ENCODE measurements at regions not wholly inside any gene's neighbourhood (a gene's known extent, or its start where the extent isn't known, plus 50 kb on each side); places are given as distances from the start of the nearest gene placed in this dataset.

GRCh38 chr2:147689220-147689909 lies 155.5 kb upstream of the ACVR2A start:
- TF ChIP-seq, protein P1, sequence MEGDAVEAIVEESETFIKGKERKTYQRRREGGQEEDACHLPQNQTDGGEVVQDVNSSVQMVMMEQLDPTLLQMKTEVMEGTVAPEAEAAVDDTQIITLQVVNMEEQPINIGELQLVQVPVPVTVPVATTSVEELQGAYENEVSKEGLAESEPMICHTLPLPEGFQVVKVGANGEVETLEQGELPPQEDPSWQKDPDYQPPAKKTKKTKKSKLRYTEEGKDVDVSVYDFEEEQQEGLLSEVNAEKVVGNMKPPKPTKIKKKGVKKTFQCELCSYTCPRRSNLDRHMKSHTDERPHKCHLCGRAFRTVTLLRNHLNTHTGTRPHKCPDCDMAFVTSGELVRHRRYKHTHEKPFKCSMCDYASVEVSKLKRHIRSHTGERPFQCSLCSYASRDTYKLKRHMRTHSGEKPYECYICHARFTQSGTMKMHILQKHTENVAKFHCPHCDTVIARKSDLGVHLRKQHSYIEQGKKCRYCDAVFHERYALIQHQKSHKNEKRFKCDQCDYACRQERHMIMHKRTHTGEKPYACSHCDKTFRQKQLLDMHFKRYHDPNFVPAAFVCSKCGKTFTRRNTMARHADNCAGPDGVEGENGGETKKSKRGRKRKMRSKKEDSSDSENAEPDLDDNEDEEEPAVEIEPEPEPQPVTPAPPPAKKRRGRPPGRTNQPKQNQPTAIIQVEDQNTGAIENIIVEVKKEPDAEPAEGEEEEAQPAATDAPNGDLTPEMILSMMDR (IDR thresholded peaks at IDR 0.05; ENCODE audit: unreplicated experiment), result no peak
- ChIA-PET POLR2A (no interaction called here), CTCF (interaction anchor here (1.1 kb wide), 1 partner anchor 17 kb away, joined by 3 read pairs; no protein-coding TSS in a partner anchor)
- Mint-ChIP-seq H3K36me3 (ENCODE audit: insufficient read depth, unreplicated experiment) (no peaks in the 10 kb centered on the region), H3K27ac (ENCODE audit: low read depth, unreplicated experiment) (no peak overlapping the region), H3K4me3 (ENCODE audit: unreplicated experiment) (no peak overlapping the region), H3K27me3 (ENCODE audit: insufficient read depth, unreplicated experiment) (no peaks in the 10 kb centered on the region), H3K9me3 (ENCODE audit: unreplicated experiment) (peaks cover 7% of the 10 kb centered on the region), H3K4me1 (ENCODE audit: insufficient read depth, unreplicated experiment) (no peaks in the 10 kb centered on the region)
- intact Hi-C loops (cut with micrococcal nuclease), result no loop called here
- no TSS peak for BruUV-seq (replicated peaks)
- no peak for DNase-seq (ENCODE audit: unreplicated experiment)

DNA sequence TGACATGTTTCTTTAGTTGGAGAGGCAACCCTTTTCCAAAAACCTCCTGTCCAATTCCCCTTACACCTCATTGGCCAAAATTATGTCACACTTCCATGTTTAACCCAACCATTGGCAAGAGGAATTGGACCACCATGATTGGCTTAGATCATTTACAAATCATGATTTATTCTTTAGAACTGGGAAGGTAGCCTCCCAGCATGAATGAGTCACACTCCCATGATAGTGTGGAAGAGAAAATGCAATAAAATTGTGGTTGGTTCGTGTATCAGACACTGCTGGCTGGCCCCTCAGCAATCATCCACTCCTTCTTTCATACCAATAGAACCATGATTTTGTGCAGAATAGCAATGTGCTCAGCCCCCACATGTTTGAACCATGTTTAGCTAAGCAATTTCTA lies 156.6 kb upstream of the ACVR2A start:
- Mint-ChIP-seq H3K27ac (ENCODE audit: low read depth, unreplicated experiment) (no peak overlapping the region), H3K4me1 (ENCODE audit: insufficient read depth, unreplicated experiment) (no peaks in the 10 kb centered on the region), H3K36me3 (ENCODE audit: insufficient read depth, unreplicated experiment) (no peaks in the 10 kb centered on the region), H3K4me3 (ENCODE audit: unreplicated experiment) (no peak overlapping the region), H3K27me3 (ENCODE audit: insufficient read depth, unreplicated experiment) (no peaks in the 10 kb centered on the region), H3K9me3 (ENCODE audit: unreplicated experiment) (peaks cover 7% of the 10 kb centered on the region)
- BruUV-seq (replicated peaks), result no TSS peak
- POLR2A ChIA-PET, result no interaction called here
- TF ChIP-seq, protein P1 (IDR thresholded peaks at IDR 0.05; ENCODE audit: unreplicated experiment), result no peak
- intact Hi-C loops (cut with micrococcal nuclease), result no loop called here
- CTCF ChIA-PET, result interaction anchor here (1.1 kb wide), 1 partner anchor 18 kb away, joined by 3 read pairs; no protein-coding TSS in a partner anchor
- DNase-seq (ENCODE audit: unreplicated experiment), result no peak

GRCh38 chr2:147686365-147686764 lies 158.5 kb upstream of the ACVR2A start:
- CTCF ChIA-PET, result no interaction called here
- no peak for DNase-seq (ENCODE audit: unreplicated experiment)
- H3K4me3 Mint-ChIP-seq (ENCODE audit: unreplicated experiment), result no peak overlapping the region
- no peaks in the 10 kb centered on the region for H3K36me3 Mint-ChIP-seq (ENCODE audit: insufficient read depth, unreplicated experiment)
- POLR2A ChIA-PET, result no interaction called here
- no peaks in the 10 kb centered on the region for H3K27me3 Mint-ChIP-seq (ENCODE audit: insufficient read depth, unreplicated experiment)
- no TSS peak for BruUV-seq (replicated peaks)
- H3K27ac Mint-ChIP-seq (ENCODE audit: low read depth, unreplicated experiment), result no peak overlapping the region
- intact Hi-C loops (cut with micrococcal nuclease), result no loop called here
- H3K9me3 Mint-ChIP-seq (ENCODE audit: unreplicated experiment), result peaks cover 7% of the 10 kb centered on the region
- TF ChIP-seq, protein P1 (IDR thresholded peaks at IDR 0.05; ENCODE audit: unreplicated experiment), result no peak
- H3K4me1 Mint-ChIP-seq (ENCODE audit: insufficient read depth, unreplicated experiment), result no peaks in the 10 kb centered on the region

DNA sequence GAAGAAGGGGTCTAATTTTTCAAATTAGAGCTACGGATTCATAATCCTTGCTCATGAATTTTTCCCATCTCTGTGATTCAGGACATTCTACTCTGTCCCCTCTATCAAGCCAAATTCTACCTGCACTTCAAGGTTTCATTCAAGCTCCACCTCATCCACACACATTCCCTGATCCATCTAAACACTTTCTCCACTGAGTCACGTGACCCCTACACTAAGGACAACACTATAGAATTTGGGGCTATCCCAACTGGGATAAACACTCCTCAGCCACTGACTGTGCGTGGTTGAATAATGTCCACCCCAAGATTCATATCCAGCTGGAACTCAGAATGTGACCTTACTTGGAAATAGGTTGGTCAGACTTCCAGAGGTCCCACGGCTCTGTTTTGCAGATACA lies 159.9 kb upstream of the ACVR2A start:
- CTCF ChIA-PET, result no interaction called here
- TF ChIP-seq, protein P1 (IDR thresholded peaks at IDR 0.05; ENCODE audit: unreplicated experiment), result no peak
- Mint-ChIP-seq H3K9me3 (ENCODE audit: unreplicated experiment) (peaks cover 7% of the 10 kb centered on the region), H3K27me3 (ENCODE audit: insufficient read depth, unreplicated experiment) (no peaks in the 10 kb centered on the region), H3K27ac (ENCODE audit: low read depth, unreplicated experiment) (no peak overlapping the region), H3K4me1 (ENCODE audit: insufficient read depth, unreplicated experiment) (no peaks in the 10 kb centered on the region), H3K36me3 (ENCODE audit: insufficient read depth, unreplicated experiment) (no peaks in the 10 kb centered on the region), H3K4me3 (ENCODE audit: unreplicated experiment) (no peak overlapping the region)
- DNase-seq (ENCODE audit: unreplicated experiment), result no peak
- no TSS peak for BruUV-seq (replicated peaks)
- intact Hi-C loops (cut with micrococcal nuclease), result no loop called here
- POLR2A ChIA-PET, result no interaction called here

Data from MCF 10A (cell line).